GM23248 (cell line): ENCODE measurements at regions not wholly inside any gene's neighbourhood (a gene's known extent, or its start where the extent isn't known, plus 50 kb on each side); places are given as distances from the start of the nearest gene placed in this dataset.
"Not testable (repeated sequence)": the region's sequence is repeated elsewhere in the genome, so short reads cannot be mapped to it uniquely, and the experiment has no call there.

ENCODE experiments used
- DNase-seq: peaks from one replicate; pipeline ENCODE4 v3.0.0-alpha.2; 2015
- H2AFZ ChIP-seq: fragments of 200-600 bp; sonication (generic); 2 replicates; pipeline ENCODE4 v1.6.1; 2016; ENCODE audit warnings: antibody characterized with exemption
- H3F3A ChIP-seq: fragments of 200-600 bp; sonication (generic); 2 replicates; pipeline ENCODE4 v1.6.1; 2016; ENCODE audit warnings: mild to moderate bottlenecking, antibody characterized with exemption, mixed run types; ENCODE audit not compliant: insufficient read depth
- H3K27ac ChIP-seq: fragments of 200-600 bp; sonication (generic); 2 replicates; pipeline ENCODE4 v1.5.1; 2016; ENCODE audit warnings: mild to moderate bottlenecking
- H3K27me3 ChIP-seq: fragments of 200-600 bp; sonication (generic); replicated peaks from 2 replicates; pipeline ENCODE4 v1.6.1; 2016; ENCODE audit warnings: mild to moderate bottlenecking; ENCODE audit not compliant: insufficient read depth
- H3K36me3 ChIP-seq: fragments of 200-600 bp; sonication (generic); 2 replicates; pipeline ENCODE4 v1.6.1; 2016; ENCODE audit warnings: low read depth, mild to moderate bottlenecking
- H3K4me1 ChIP-seq: fragments of 200-600 bp; sonication (generic); 2 replicates; pipeline ENCODE4 v1.6.1; 2016; ENCODE audit warnings: mild to moderate bottlenecking; ENCODE audit not compliant: insufficient read depth
- H3K4me2 ChIP-seq: fragments of 200-600 bp; sonication (generic); one replicate; pipeline ENCODE4 v1.6.1; 2016; ENCODE audit warnings: mild to moderate bottlenecking; ENCODE audit not compliant: unreplicated experiment
- H3K4me3 ChIP-seq: fragments of 200-600 bp; sonication (generic); 2 replicates; pipeline ENCODE4 v1.5.1; 2016; ENCODE audit warnings: mild to moderate bottlenecking
- H3K79me2 ChIP-seq: fragments of 200-600 bp; sonication (generic); 2 replicates; pipeline ENCODE4 v1.6.1; 2016; ENCODE audit warnings: mild to moderate bottlenecking; ENCODE audit not compliant: insufficient read depth
- H3K9ac ChIP-seq: fragments of 200-600 bp; sonication (generic); 2 replicates; pipeline ENCODE4 v1.6.1; 2016; ENCODE audit warnings: mild to moderate bottlenecking
- H3K9me2 ChIP-seq: fragments of 200-600 bp; sonication (generic); 2 replicates; pipeline ENCODE4 v1.6.1; 2016; ENCODE audit warnings: mixed run types, mild to moderate bottlenecking, moderate library complexity; ENCODE audit not compliant: insufficient read depth
- H3K9me3 ChIP-seq: fragments of 200-600 bp; sonication (generic); one replicate; pipeline ENCODE4 v1.6.1; 2017; ENCODE audit warnings: low read depth
- H4K20me1 ChIP-seq: fragments of 200-600 bp; sonication (generic); 2 replicates; pipeline ENCODE4 v1.6.0; 2016; ENCODE audit not compliant: insufficient read depth
- WGBS, 2 experiments: methylation state at CpG; one replicate each; pipeline ENCODE4 v1.1.6; 2015 to 2017; ENCODE audit warnings: low lambda C conversion rate in 2 of 2, low coverage in 1 of 2; ENCODE audit errors: missing lambda C conversion rate in 2 of 2; 5-methylcytosine and 5-hydroxymethylcytosine counted together
- in situ Hi-C: fragments of 300-500 bp; cut with MboI; formaldehyde crosslinking; loops from 2 replicates; pipeline ENCODE4 v1.15.0; 2020

DNA sequence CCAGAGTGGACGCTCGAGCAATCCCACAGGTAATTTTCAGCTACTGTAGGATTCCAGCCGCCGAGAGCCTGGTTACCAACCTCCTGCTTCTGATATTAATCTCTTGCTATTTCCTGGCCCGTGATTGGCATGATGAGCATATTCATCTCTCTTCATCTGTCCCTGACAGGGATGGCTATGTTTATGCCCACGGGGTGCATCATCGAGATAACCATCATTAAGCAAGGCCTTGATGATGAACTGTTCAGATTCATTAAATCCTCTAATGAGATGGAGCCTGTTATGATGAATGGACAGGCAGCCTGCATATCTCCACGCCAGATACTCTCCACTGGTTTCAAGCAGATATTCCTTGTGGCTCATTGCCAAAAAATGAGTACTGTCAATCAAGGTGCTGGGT lies 227.3 kb downstream of the ZNF37A start:
- H3K4me3 ChIP-seq, H3K9me2 ChIP-seq, in situ Hi-C loops, H4K20me1 ChIP-seq, H3K27me3 ChIP-seq, H3K36me3 ChIP-seq, DNase-seq, H3K27ac ChIP-seq, H2AFZ ChIP-seq, H3F3A ChIP-seq, H3K4me1 ChIP-seq, H3K9me3 ChIP-seq, H3K79me2 ChIP-seq, H3K4me2 ChIP-seq, H3K9ac ChIP-seq: not testable (repeated sequence)
- 39 to 40% methylated on average over 8 of the region's 8 CpGs for WGBS, 2 experiments

DNA sequence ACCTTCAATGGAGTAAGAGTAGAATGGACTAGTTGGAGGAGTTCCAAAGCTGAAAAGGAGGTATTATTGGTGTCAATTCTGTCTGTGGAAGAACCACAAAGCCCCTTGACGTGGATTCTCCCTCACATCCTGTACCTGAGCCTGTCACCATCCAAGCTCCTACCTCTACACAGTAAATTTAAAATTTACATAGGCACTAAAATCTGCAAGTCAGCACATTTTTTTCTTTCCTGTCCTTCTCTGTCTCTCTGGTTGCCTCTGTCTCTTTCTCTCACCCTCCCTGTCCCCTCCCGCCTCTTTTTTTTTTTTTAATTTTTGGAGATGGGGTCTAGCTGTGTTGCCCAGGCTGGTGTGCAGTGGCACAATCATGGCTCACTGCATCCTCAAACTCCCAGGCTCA lies 236.2 kb downstream of the ZNF37A start:
- H4K20me1 ChIP-seq, H3K4me1 ChIP-seq, DNase-seq, H3K9me2 ChIP-seq, H3K27me3 ChIP-seq, H3K27ac ChIP-seq, H3K36me3 ChIP-seq, H3K9ac ChIP-seq, H3F3A ChIP-seq, H2AFZ ChIP-seq, H3K9me3 ChIP-seq, H3K4me3 ChIP-seq, in situ Hi-C loops, H3K4me2 ChIP-seq, H3K79me2 ChIP-seq: not testable (repeated sequence)
- 7 to 20% methylated on average over 2 of the region's 2 CpGs for WGBS, 2 experiments

DNA sequence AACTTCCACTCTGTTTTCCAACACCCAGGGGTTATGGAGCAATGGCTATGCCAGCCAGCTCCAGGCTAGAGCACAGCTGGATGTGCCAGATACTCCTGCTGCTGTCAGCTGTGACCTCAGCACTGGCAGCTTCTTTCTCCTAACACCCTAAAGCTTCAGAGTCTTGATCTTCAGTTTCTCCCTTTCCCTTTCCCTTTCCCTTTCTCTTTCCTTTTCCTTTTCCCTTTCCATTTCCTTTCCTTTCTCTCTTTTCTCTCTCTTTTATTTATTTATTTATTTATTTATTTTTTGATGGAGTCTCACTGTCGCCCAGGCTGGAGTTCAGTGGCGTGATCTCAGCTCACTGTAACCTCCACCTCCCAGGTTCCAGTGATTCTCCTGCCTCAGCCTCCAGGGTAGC lies 237.0 kb downstream of the ZNF37A start:
- H3K4me2 ChIP-seq, H3F3A ChIP-seq, H3K36me3 ChIP-seq, H3K9me3 ChIP-seq, H4K20me1 ChIP-seq, H3K9me2 ChIP-seq, H3K27me3 ChIP-seq, DNase-seq, H3K79me2 ChIP-seq, H3K27ac ChIP-seq, in situ Hi-C loops, H3K4me3 ChIP-seq, H3K4me1 ChIP-seq, H2AFZ ChIP-seq, H3K9ac ChIP-seq: not testable (repeated sequence)
- whole genome bisulfite sequencing, 2 experiments: 57 to 69% methylated on average over 2 of the region's 2 CpGs

DNA sequence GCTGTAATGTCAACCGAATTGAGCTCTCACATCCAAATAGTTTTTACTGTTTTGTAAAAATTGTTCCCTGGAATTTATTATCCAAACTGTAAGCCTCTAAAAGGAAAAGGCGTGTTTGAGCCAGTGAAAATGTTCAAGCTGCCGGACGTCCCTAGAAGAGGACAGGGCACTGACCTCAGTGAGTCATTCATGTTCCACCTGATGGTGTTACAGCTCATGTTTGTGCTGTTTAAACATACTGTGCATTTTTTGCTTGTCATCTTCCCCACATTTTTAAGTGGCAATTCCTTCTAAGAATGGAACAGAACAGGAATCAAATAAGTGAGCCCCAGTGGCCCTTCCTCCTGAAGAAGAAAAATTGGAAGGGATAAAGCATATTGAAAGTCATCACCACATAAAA lies 239.6 kb downstream of the ZNF37A start:
- not testable (repeated sequence) for H2AFZ ChIP-seq, H3K9me3 ChIP-seq

DNA sequence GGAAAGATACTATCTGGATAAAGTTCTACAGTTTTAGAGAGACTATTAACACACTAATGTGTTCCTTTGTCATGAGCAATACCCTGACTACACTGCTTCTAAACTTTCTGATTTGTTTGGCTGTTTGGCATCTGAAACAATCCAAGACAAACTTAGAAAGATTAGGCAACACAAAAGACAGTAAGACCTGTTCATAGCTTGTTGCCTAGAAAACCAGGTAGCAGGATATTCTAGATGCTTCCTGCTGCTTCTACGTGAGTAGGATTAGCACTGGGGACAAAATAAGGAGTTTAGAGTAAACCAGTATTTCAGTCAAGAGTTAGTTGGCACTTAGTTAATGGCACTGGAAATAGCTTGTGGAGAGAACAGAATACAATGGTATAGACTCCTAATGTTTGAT lies 256.5 kb downstream of the ZNF37A start:
- not testable (repeated sequence) for H3K9ac ChIP-seq, H3K4me3 ChIP-seq, H3K36me3 ChIP-seq, H3K9me3 ChIP-seq, H3F3A ChIP-seq, H4K20me1 ChIP-seq, H2AFZ ChIP-seq, DNase-seq, H3K4me1 ChIP-seq, H3K9me2 ChIP-seq, H3K27me3 ChIP-seq, H3K27ac ChIP-seq, H3K79me2 ChIP-seq, H3K4me2 ChIP-seq
- WGBS, 2 experiments: 20 to 32% methylated on average over 1 of the region's 1 CpG
- in situ Hi-C loops: loop anchor here (25.0 kb wide), 1 partner anchor 363 kb away; the partner anchor contains the start of gene ZNF25

More for the DNA sequence above, 239.6 kb downstream of the ZNF37A start:
- H3K36me3 ChIP-seq, H3K9me2 ChIP-seq, H3K79me2 ChIP-seq, H3K4me1 ChIP-seq, H3K27me3 ChIP-seq, H3K4me2 ChIP-seq, DNase-seq, H3F3A ChIP-seq, H3K4me3 ChIP-seq, in situ Hi-C loops, H4K20me1 ChIP-seq, H3K9ac ChIP-seq, H3K27ac ChIP-seq: not testable (repeated sequence)
- WGBS, 2 experiments: 45 to 55% methylated on average over 4 of the region's 4 CpGs

DNA sequence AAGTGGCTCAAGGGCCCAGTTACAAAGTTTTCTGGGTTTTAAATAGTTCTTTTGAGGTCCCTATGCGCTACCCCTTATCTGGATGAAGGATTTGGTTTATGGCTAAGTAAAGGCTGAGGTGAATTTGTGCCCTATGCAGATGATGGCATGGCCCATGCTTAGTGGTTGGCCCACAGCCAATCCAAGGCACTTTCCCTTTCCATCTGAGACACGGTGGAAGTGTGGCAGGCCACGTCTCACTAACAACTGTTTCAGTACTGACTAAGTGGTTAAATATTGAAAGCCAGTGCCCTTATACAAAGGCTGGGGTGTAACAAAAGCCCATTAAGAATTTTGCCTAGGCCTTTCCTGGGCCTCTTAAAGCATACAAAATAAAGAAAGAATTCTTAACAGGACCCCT lies 260.3 kb downstream of the ZNF37A start:
- H3K9me3 ChIP-seq, H3K79me2 ChIP-seq, H3K4me1 ChIP-seq, H3K4me2 ChIP-seq, H3K9ac ChIP-seq, H4K20me1 ChIP-seq, H3K4me3 ChIP-seq, H3K36me3 ChIP-seq, H3K27ac ChIP-seq, H3K9me2 ChIP-seq, H3K27me3 ChIP-seq, DNase-seq, H3F3A ChIP-seq, H2AFZ ChIP-seq: not testable (repeated sequence)
- 53 to 56% methylated on average over 3 of the region's 3 CpGs for WGBS, 2 experiments
- in situ Hi-C loops: loop anchor here (25.0 kb wide), 1 partner anchor 367 kb away; the partner anchor contains the start of gene ZNF25

DNA sequence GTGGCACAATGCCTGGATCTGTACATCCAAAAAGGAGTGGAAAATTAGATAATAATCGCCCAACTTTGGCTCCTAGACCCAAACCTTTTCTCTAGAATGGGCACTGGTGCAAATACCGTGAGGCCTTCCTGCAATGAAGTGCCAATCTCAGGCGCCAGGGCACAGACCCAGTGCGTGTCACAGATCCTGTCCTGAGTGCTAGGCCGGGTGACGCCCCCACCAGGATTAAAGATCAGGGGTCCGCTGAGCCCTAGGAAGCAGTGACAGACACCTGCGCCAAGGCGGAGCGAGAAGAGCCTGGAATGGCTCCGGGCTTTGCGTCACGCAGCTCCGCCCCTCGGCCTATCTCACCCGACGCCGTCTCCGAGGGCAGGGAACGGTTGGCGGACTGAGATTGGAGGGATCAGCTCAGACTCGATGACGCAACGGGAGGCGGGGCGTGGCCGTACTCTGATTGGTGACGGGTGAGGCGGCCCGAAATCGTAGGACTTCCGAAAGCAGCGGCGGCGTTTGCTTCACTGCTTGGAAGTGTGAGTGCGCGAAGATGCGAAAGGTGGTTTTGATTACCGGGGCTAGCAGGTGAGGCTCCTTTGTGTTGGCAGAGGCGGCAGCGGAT lies 261.9 kb downstream of the ZNF37A start:
- peak overlapping the region; percentile 50 for H3K4me2 ChIP-seq
- in situ Hi-C loops: loop anchor here (25.0 kb wide), 1 partner anchor 369 kb away; the partner anchor contains the start of gene ZNF25
- H3K79me2 ChIP-seq, H3K9me3 ChIP-seq, H3F3A ChIP-seq, H3K4me1 ChIP-seq, H3K36me3 ChIP-seq, H4K20me1 ChIP-seq, H3K9me2 ChIP-seq, H3K27me3 ChIP-seq: not testable (repeated sequence)
- peak; percentile 81 for DNase-seq
- H3K9ac ChIP-seq: peak overlapping the region; percentile 58
- H3K4me3 ChIP-seq: peak overlapping the region; percentile 75
- H2AFZ ChIP-seq: peak overlapping the region; percentile 93
- WGBS, 2 experiments: 1 to 2% methylated on average over 17 to 29 of the region's 41 CpGs
- H3K27ac ChIP-seq: peak overlapping the region; percentile 39

DNA sequence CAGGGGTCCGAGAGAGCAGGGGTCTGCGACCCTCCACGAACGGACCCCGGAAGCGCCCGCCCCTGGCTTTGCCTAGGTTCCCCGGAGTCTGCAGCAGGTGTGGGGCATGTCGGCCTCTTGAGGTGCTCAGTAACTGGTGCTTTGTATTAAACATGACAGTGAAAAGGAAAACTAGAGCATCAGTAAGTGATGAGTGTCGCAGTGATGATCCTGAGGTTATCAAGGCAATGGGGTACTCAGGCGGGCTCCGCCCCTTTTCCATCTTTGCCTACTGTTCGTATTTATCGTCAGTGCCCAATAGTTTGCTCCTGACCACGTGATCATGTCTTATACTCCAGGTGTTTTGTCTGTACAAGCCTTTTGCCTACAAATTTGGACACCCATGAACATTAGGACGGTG lies 262.4 kb downstream of the ZNF37A start:
- not testable (repeated sequence) for H3K79me2 ChIP-seq, H3K27ac ChIP-seq, H3K27me3 ChIP-seq, H3K36me3 ChIP-seq, H3K9me2 ChIP-seq, H3F3A ChIP-seq, H3K9me3 ChIP-seq, H4K20me1 ChIP-seq, H3K4me1 ChIP-seq
- WGBS, 2 experiments: 1 to 2% methylated on average over 9 to 10 of the region's 16 CpGs
- peak overlapping the region; percentile 80 for H3K4me2 ChIP-seq
- H3K4me3 ChIP-seq: peak overlapping the region; percentile 75
- in situ Hi-C loops: loop anchor here (25.0 kb wide), 1 partner anchor 369 kb away; the partner anchor contains the start of gene ZNF25
- H2AFZ ChIP-seq: peak overlapping the region; percentile 77
- peak; percentile 11 for DNase-seq
- peak overlapping the region; percentile 58 for H3K9ac ChIP-seq
